Lower lobe of right lung (tissue), 2 donors: ENCODE measurements at regions not wholly inside any gene's neighbourhood (a gene's known extent, or its start where the extent isn't known, plus 50 kb on each side); places are given as distances from the start of the nearest gene placed in this dataset.

Experiments
- ATAC-seq, 2 donors: fragments of 200-7000 bp; cut with Tn5 transposase; one replicate each; pipeline ENCODE4 v1.9.1; 2020 to 2022; ENCODE audit warnings: mild to moderate bottlenecking in 2 of 2, moderate library complexity in 2 of 2
- DNase-seq: peaks from one replicate; pipeline ENCODE4 v3.0.0-alpha.2; 2020
- H3K27ac ChIP-seq: fragments of 200-600 bp; one replicate; pipeline ENCODE4 v1.8.0; 2022
- H3K27me3 ChIP-seq: fragments of 200-600 bp; one replicate; pipeline ENCODE4 v1.8.0; 2022; ENCODE audit warnings: low read depth
- H3K36me3 ChIP-seq: fragments of 200-600 bp; one replicate; pipeline ENCODE4 v1.8.0; 2022; ENCODE audit warnings: mild to moderate bottlenecking
- H3K4me1 ChIP-seq: fragments of 200-600 bp; one replicate; pipeline ENCODE4 v1.8.0; 2022
- H3K4me3 ChIP-seq: fragments of 200-600 bp; one replicate; pipeline ENCODE4 v1.8.0; 2022; ENCODE audit warnings: mild to moderate bottlenecking
- H3K9me3 ChIP-seq: fragments of 200-600 bp; one replicate; pipeline ENCODE4 v1.8.0; 2022
- intact Hi-C: fragments of 100-400 bp; cut with DNase I; formaldehyde crosslinking; loops from one replicate; pipeline ENCODE4 v1.11.0; 2022
- TF ChIP-seq, protein P1 (sequence below): fragments of 200-600 bp; IDR thresholded peaks from one replicate; pipeline ENCODE4 v1.8.0; 2022; ENCODE audit warnings: antibody characterized with exemption, mild to moderate bottlenecking
- donor health status: DM: no; HTN: yes; CAD: no; lungs with severe emphysema.

DNA sequence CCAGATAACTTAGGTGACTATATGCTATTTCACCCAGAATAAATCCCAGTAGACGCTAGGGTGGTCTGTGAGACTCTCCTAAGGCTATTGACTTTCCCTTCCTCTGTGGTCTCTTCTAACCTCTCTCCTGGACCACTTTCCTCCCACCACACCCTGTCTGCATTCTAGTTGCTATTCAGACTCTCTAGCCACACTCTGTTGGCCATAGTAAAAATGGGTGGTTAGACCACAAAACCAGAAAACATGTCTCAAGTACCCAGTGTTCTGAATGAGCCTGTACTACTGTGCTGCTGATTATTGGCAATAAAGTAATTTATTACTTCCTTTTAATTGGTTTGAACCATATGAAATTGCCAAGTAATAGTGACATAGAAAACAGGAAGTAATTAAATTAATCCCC is 240.8 kb downstream of the KIF20B start:
- Histone ChIP-seq H3K27me3 (no peaks in the 10 kb centered on the region), H3K9me3 (no peaks in the 10 kb centered on the region), H3K4me1 (no peaks in the 10 kb centered on the region), H3K36me3 (no peaks in the 10 kb centered on the region), H3K27ac (no peak overlapping the region), H3K4me3 (no peak overlapping the region)
- TF ChIP-seq, protein P1, sequence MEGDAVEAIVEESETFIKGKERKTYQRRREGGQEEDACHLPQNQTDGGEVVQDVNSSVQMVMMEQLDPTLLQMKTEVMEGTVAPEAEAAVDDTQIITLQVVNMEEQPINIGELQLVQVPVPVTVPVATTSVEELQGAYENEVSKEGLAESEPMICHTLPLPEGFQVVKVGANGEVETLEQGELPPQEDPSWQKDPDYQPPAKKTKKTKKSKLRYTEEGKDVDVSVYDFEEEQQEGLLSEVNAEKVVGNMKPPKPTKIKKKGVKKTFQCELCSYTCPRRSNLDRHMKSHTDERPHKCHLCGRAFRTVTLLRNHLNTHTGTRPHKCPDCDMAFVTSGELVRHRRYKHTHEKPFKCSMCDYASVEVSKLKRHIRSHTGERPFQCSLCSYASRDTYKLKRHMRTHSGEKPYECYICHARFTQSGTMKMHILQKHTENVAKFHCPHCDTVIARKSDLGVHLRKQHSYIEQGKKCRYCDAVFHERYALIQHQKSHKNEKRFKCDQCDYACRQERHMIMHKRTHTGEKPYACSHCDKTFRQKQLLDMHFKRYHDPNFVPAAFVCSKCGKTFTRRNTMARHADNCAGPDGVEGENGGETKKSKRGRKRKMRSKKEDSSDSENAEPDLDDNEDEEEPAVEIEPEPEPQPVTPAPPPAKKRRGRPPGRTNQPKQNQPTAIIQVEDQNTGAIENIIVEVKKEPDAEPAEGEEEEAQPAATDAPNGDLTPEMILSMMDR, result no peak
- intact Hi-C loops, result no loop called here
- DNase-seq (no peak), ATAC-seq (no peak)

DNA sequence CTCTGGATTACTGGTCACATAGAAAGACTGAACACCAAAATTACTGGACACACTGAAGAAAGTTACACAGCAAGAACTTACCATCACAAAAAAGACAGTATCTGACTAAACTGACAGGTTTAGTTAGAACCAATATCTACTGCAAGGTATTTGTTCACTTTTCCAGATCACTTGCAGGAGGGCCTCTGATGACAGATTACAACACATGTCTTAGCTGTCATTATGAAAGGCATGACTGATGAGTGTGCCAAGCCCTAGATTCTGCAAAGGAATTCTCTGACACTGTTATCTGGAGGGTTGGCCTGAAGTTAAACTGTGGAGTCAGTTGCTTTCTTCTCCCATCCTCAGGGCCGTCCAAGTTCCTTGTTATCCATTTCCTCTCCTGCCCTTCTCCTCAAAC is 242.7 kb downstream of the KIF20B start:
- no peaks in the 10 kb centered on the region for H3K27me3 ChIP-seq

GRCh38 chr10:89946106-89946505 is 244.7 kb downstream of the KIF20B start:
- no peaks in the 10 kb centered on the region for H3K9me3 ChIP-seq
- H3K4me3 ChIP-seq, result no peak overlapping the region
- H3K36me3 ChIP-seq, result no peaks in the 10 kb centered on the region
- no peak overlapping the region for H3K27ac ChIP-seq
- H3K27me3 ChIP-seq, result no peaks in the 10 kb centered on the region
- intact Hi-C loops, result no loop called here
- ATAC-seq, result no peak
- no peaks in the 10 kb centered on the region for H3K4me1 ChIP-seq
- TF ChIP-seq, protein P1, result no peak
- no peak for DNase-seq

More for the DNA sequence above, 242.7 kb downstream of the KIF20B start:
- Histone ChIP-seq H3K4me3 (no peak overlapping the region), H3K4me1 (no peaks in the 10 kb centered on the region), H3K36me3 (no peaks in the 10 kb centered on the region), H3K27ac (no peak overlapping the region), H3K9me3 (no peaks in the 10 kb centered on the region)
- DNase-seq (no peak), ATAC-seq (no peak)
- TF ChIP-seq, protein P1, result no peak
- intact Hi-C loops, result no loop called here

- Histone ChIP-seq H3K9me3 (no peaks in the 10 kb centered on the region), H3K4me1 (no peaks in the 10 kb centered on the region), H3K27ac (no peak overlapping the region), H3K36me3 (no peaks in the 10 kb centered on the region), H3K27me3 (no peaks in the 10 kb centered on the region), H3K4me3 (no peak overlapping the region)
- ATAC-seq (no peak), DNase-seq (no peak)
- TF ChIP-seq, protein P1, result no peak
- intact Hi-C loops, result no loop called here
Observed at GRCh38 chr10:89949496-89949895, 248.1 kb downstream of the KIF20B start.

- H3K4me3 ChIP-seq, result no peak overlapping the region
- DNase-seq, result no peak
- no peak for ATAC-seq
- no peaks in the 10 kb centered on the region for H3K27me3 ChIP-seq
- H3K27ac ChIP-seq, result no peak overlapping the region
- intact Hi-C loops, result no loop called here
- no peaks in the 10 kb centered on the region for H3K4me1 ChIP-seq
- TF ChIP-seq, protein P1, result no peak
- H3K36me3 ChIP-seq, result no peaks in the 10 kb centered on the region
- H3K9me3 ChIP-seq, result no peaks in the 10 kb centered on the region
Observed at GRCh38 chr10:89952325-89952724, 250.9 kb downstream of the KIF20B start.

DNA sequence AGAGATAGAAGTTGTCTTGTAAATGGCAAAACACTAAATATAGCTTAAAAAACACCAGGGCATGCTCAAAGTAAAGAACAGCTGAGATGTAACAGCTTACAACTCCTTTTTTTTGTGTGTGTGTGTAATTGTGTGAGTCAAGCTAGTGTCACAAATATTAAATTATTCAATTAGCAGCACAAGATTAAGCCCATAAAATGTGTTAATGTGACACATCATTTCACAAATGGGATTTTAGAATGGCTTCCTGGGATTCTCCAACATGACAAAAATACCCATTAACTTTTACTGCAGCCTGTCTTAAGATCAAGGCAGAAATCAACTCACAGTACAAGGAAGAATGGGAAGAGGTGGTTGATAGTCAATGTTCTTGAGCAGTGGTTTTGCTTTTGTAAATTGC is 251.4 kb downstream of the KIF20B start:
- no peaks in the 10 kb centered on the region for H3K27me3 ChIP-seq
- DNase-seq (no peak), ATAC-seq (no peak)
- TF ChIP-seq, protein P1, result no peak
- no peaks in the 10 kb centered on the region for H3K9me3 ChIP-seq
- no peaks in the 10 kb centered on the region for H3K4me1 ChIP-seq
- intact Hi-C loops, result no loop called here
- no peaks in the 10 kb centered on the region for H3K36me3 ChIP-seq
- H3K27ac ChIP-seq, result no peak overlapping the region
- no peak overlapping the region for H3K4me3 ChIP-seq
